AG04450 (cell line): ENCODE measurements at regions not wholly inside any gene's neighbourhood (a gene's known extent, or its start where the extent isn't known, plus 50 kb on each side); places are given as distances from the start of the nearest gene placed in this dataset.

Experiments used
- CTCF ChIA-PET: fragments of 300-600, 350-600 bp; formaldehyde crosslinking; extraction: SDS; loops from one replicate; lab custom pipeline; 2022; ENCODE audit warnings: antibody characterized with exemption, inconsistent platforms; lab: Charles Lee
- POLR2A ChIA-PET: fragments of 350-600 bp; formaldehyde crosslinking; extraction: SDS; loops from one replicate; lab custom pipeline; 2021; ENCODE audit warnings: antibody characterized with exemption, inconsistent platforms; lab: Yijun Ruan, JAX
- DNase-seq: peaks from one replicate; pipeline ENCODE4 v3.0.0-alpha.2; 2011; ENCODE audit warnings: low read depth, low spot score
- H3K27ac ChIP-seq: one replicate; pipeline ENCODE4 v1.5.1; 2012; ENCODE audit warnings: low read depth, low read length, control low read depth
- H3K27me3 ChIP-seq: one replicate; pipeline ENCODE4 v1.6.0; 2012; ENCODE audit warnings: low read length; ENCODE audit not compliant: control insufficient read depth, insufficient read depth
- H3K4me3 ChIP-seq: 2 replicates; pipeline ENCODE4 v1.5.1; 2011; ENCODE audit warnings: mild to moderate bottlenecking, low read depth, low read length, control low read depth
- H3K9me3 ChIP-seq: 2 replicates; pipeline ENCODE4 v1.5.1; 2012; ENCODE audit warnings: low read length; ENCODE audit not compliant: control insufficient read depth, insufficient read depth
- CTCF ChIP-seq: IDR thresholded peaks from 2 replicates; pipeline ENCODE4 v1.5.1; 2011; ENCODE audit warnings: low read depth, low read length, control low read depth, inconsistent platforms

GRCh38 chr4:12846368-12846767 lies 637.8 kb downstream of the RAB28 start:
- H3K4me3 ChIP-seq = no peak overlapping the region
- H3K27ac ChIP-seq = no peak overlapping the region
- no peak for TF ChIP-seq CTCF
- DNase-seq = no peak
- ChIA-PET CTCF (no interaction called here), POLR2A (no interaction called here)
- H3K27me3 ChIP-seq = no peaks in the 10 kb centered on the region
- no peaks in the 10 kb centered on the region for H3K9me3 ChIP-seq

GRCh38 chr4:12844141-12844540 lies 640.0 kb downstream of the RAB28 start:
- no peak for DNase-seq
- POLR2A ChIA-PET = no interaction called here
- Histone ChIP-seq H3K27ac (no peak overlapping the region), H3K27me3 (no peaks in the 10 kb centered on the region), H3K4me3 (no peak overlapping the region), H3K9me3 (no peaks in the 10 kb centered on the region)
- CTCF ChIA-PET = no interaction called here
- TF ChIP-seq CTCF = no peak

GRCh38 chr4:12827966-12828365 lies 656.2 kb downstream of the RAB28 start:
- TF ChIP-seq CTCF = no peak
- ChIA-PET CTCF (no interaction called here), POLR2A (no interaction called here)
- Histone ChIP-seq H3K27ac (no peak overlapping the region), H3K27me3 (no peaks in the 10 kb centered on the region), H3K9me3 (no peaks in the 10 kb centered on the region; the same call in 1 of the 2 replicates), H3K4me3 (no peak overlapping the region)
- DNase-seq = no peak

GRCh38 chr4:12791536-12791935 lies 692.6 kb downstream of the RAB28 start:
- TF ChIP-seq CTCF = no peak
- no peak overlapping the region for H3K27ac ChIP-seq
- POLR2A ChIA-PET = no interaction called here
- no peak for DNase-seq
- H3K27me3 ChIP-seq = no peaks in the 10 kb centered on the region
- CTCF ChIA-PET = no interaction called here
- peaks cover 10% of the 10 kb centered on the region; the same call in 1 of the 2 replicates for H3K9me3 ChIP-seq
- H3K4me3 ChIP-seq = no peak overlapping the region

GRCh38 chr4:12787261-12787660 lies 696.9 kb downstream of the RAB28 start:
- TF ChIP-seq CTCF = no peak
- no peak overlapping the region for H3K27ac ChIP-seq
- peaks cover 18% of the 10 kb centered on the region for H3K9me3 ChIP-seq
- ChIA-PET POLR2A (no interaction called here), CTCF (interaction anchor here (0.6 kb wide), 1 partner anchor 95 kb away, joined by 5 read pairs; no protein-coding TSS in a partner anchor)
- no peaks in the 10 kb centered on the region for H3K27me3 ChIP-seq
- no peak for DNase-seq
- no peak overlapping the region for H3K4me3 ChIP-seq
